GM10248 (cell line): ENCODE measurements at regions not wholly inside any gene's neighbourhood (a gene's known extent, or its start where the extent isn't known, plus 50 kb on each side); places are given as distances from the start of the nearest gene placed in this dataset.
"Not testable (repeated sequence)": the region's sequence is repeated elsewhere in the genome, so short reads cannot be mapped to it uniquely, and the experiment has no call there.

Experiments used
- CTCF ChIA-PET: fragments of 300-600 bp; sonication (Branson Sonifier 250); formaldehyde crosslinking; extraction: SDS; loops from one replicate; lab custom pipeline; 2021; ENCODE audit warnings: antibody characterized with exemption; lab: Yijun Ruan, JAX
- POLR2A ChIA-PET: fragments of 350-650 bp; sonication (Branson Sonifier 250); formaldehyde crosslinking; extraction: SDS; loops from one replicate; lab custom pipeline; 2020; ENCODE audit warnings: antibody characterized with exemption; lab: Yijun Ruan, JAX
- DNase-seq: peaks from one replicate; pipeline ENCODE4 v3.0.0; 2012; ENCODE audit errors: extremely low spot score
- CTCF ChIP-seq: IDR thresholded peaks from 2 replicates; pipeline ENCODE4 v1.5.1; 2012; ENCODE audit warnings: mild to moderate bottlenecking, low read depth; ENCODE audit errors: extremely low read depth, missing control alignments, control extremely low read depth

- no peak for TF ChIP-seq CTCF
- ChIA-PET CTCF (no interaction called here), POLR2A (no interaction called here)
These were observed 345.2 kb upstream of the SPHKAP start for GRCh38 chr2:228526687-228527086.

GRCh38 chr2:228522977-228523376 lies 341.5 kb upstream of the SPHKAP start:
- ChIA-PET POLR2A (no interaction called here), CTCF (interaction anchor here (1.6 kb wide), 1 partner anchor 13 kb away, joined by 5 read pairs; no protein-coding TSS in a partner anchor)
- TF ChIP-seq CTCF: no peak
- no peak for DNase-seq

More at GRCh38 chr2:228526687-228527086, 345.2 kb upstream of the SPHKAP start:
- no peak for DNase-seq

- no peak for DNase-seq
- CTCF ChIA-PET: interaction anchor here (1.6 kb wide), 1 partner anchor 13 kb away, joined by 5 read pairs; no protein-coding TSS in a partner anchor
- no peak for TF ChIP-seq CTCF
- POLR2A ChIA-PET: no interaction called here
These were observed 340.8 kb upstream of the SPHKAP start for GRCh38 chr2:228522276-228522675.

- no peak for DNase-seq
- ChIA-PET POLR2A (no interaction called here), CTCF (interaction anchor here (1.1 kb wide), 1 partner anchor 10 kb away, joined by 3 read pairs; no protein-coding TSS in a partner anchor)
- no peak for TF ChIP-seq CTCF
These were observed 338.1 kb upstream of the SPHKAP start for GRCh38 chr2:228519561-228519960.

GRCh38 chr2:228516019-228516418 lies 334.5 kb upstream of the SPHKAP start:
- TF ChIP-seq CTCF: no peak
- DNase-seq: no peak
- ChIA-PET POLR2A (no interaction called here), CTCF (no interaction called here)

GRCh38 chr2:228513480-228513879 lies 332.0 kb upstream of the SPHKAP start:
- POLR2A ChIA-PET, CTCF ChIA-PET, DNase-seq: not testable (repeated sequence)

- POLR2A ChIA-PET: no interaction called here
These were observed 327.5 kb upstream of the SPHKAP start for GRCh38 chr2:228509021-228509420.

More at GRCh38 chr2:228509021-228509420, 327.5 kb upstream of the SPHKAP start:
- CTCF ChIA-PET: interaction anchor here (1.2 to 1.9 kb wide), 3 partner anchors 10 to 12 kb away, joined by 3 to 7 read pairs (median 5); no protein-coding TSS in a partner anchor
- no peak for DNase-seq
- TF ChIP-seq CTCF: no peak
